ENCODE measurements at regions not wholly inside any gene's neighbourhood (a gene's known extent, or its start where the extent isn't known, plus 50 kb on each side); places are given as distances from the start of the nearest gene placed in this dataset.

DNA sequence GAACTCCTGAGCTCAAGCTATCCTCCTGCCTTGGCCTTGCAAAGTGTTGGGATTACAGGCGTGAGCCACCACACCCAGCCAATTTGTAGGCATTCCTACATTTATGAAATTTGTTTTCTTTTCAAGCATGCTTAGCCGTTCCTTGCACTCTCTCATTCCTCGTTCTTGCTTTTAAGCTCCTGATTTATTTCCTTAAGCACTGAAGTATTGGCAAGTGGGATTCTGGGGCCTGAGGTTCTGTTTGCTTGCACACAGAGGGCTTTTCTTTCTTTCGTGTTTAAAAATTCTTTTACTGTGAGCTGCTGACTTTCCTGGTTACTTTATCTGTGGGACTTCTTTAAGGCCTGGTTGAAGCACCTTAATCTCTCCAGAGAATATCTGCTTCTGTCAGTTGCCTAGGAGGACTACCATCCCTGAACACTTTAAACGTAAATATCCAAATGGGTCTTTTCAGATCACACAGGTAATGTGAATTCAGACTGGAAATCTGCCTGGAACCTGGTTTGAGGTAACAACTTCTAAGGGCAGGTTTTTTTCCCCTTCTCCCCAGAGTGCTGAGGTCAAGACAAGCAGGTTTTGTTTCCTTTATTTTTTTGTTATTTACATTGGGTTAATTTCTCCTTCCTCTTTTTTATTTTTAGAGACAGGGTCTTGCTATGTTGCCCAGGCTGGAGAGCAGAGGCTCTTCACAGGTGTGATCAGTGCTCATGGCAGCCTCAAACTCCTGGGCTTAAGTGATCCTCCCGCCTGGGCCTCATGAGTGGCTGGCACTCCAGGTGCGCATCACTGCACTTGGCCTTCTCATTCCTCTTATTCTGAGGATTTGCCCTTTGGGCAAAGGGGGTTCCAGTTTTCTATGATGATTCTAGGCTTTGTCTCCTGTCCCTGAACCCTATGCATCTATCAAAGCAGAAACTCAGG lies 102.9 kb downstream of the PFKFB3 start:
- no peak for DNase-seq (ENCODE audit: low read depth in 4 of 4, low spot score in 1 of 4)

DNA sequence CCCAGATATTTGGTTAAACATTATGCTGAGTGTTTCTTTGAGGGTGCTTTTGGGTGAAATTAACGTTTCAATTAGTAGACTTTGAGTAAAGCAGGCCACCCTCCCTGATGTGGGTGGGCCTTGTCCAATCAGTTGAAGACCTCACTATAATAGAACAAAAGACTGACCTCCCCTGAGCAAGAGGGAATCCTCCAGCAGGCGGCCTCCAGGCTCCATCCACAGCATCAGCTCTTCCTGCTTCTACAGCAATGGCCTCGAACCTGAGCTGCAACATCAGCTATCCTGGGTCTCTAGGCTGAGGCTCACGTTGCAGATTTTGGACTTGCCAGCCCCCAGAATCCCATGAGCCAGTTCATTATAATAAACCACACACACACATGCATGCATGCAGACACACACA lies 104.2 kb downstream of the PFKFB3 start:
- DNase-seq (ENCODE audit: low read depth in 4 of 4, low spot score in 1 of 4), result no peak

DNA sequence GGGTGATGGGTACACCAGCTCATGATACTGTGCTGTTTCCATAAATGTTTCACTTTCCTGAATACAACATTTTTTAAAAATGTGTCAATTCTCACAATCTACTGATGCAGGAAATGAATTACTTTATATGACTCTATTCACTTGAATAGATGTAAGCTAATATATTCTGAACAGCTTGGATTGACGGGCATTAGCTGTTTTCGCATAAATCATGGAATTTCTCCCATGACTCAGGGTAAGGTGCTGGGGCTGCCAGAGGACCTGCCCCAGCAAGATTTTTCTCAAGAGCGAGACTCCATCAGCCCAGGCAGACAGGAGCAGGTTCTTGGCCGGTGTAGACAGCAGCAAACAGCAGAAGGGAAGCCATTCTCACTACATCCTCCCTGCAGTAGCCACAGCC lies 107.1 kb downstream of the PFKFB3 start:
- DNase-seq (ENCODE audit: low read depth in 4 of 4, low spot score in 1 of 4), result no peak

DNA sequence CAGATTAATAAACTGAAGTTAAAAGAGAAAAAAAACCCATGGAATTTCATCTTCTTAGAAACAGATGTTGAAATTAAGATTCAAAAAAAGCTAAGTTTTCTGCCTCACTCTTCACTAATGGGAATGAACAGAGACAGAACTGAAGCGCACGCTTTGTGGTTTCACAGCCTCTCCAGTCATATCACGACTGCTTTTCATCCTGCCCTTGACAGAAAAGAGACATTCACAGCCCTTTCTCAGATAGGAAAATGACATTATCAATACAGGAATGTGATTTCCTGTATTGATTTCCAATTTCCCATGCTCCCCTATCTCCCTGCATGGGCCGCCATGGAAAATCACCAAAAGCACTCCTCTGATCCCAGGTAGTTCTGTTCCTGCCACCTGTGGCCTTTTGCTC lies 108.2 kb downstream of the PFKFB3 start:
- no peak for DNase-seq (ENCODE audit: low read depth in 4 of 4, low spot score in 1 of 4)

DNA sequence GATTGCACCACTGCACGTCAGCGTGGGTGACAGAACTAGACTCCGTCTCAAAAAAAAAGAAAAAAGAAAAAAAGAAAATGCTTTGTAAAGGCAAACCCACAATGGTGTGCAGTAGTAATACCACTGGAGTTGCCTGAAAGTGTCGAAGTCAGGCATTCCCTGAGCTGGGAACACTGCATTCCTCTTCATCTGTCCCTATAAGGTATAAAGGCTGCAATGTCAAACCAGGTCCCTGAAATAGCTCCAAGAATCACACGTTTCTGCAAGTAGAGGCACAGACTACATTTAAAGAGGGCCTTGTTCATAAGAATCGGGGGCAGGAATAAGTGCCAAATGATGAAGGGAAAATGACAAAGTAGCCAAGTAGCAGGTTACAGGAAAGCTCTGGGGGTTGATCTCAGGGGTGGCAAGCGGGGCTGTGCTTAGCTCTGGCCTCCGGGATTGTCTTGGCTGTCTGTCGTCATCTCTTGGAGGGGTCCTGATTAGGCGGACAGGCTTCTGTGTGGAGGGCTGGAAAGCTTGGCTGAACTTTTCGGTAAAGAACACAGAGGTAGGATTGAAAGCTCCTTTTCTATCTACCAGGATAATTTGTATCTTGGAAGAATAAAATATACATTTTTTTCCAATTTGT lies 109.1 kb downstream of the PFKFB3 start:
- no peak for DNase-seq (ENCODE audit: low read depth in 4 of 4, low spot score in 1 of 4)

DNA sequence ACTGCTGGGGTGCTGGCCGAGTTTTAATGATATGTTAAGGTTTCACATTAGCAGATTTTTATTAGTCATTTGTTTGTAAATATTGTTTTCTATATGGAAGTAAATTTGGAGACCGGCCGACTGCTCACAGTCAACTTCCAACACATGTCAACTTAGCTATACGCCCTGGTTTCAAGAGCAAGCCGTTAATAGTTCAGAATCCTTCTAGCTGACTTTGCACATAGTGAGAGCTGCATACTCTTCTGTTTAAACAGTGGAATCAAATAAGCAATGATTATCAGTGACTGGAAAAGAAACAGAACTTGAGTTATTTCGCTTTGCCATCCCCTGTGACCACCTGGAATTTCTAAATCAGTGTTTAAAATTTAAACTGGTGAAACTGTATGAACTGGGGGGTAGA lies 109.9 kb downstream of the PFKFB3 start:
- DNase-seq (ENCODE audit: low read depth in 4 of 4, low spot score in 1 of 4), result no peak

DNA sequence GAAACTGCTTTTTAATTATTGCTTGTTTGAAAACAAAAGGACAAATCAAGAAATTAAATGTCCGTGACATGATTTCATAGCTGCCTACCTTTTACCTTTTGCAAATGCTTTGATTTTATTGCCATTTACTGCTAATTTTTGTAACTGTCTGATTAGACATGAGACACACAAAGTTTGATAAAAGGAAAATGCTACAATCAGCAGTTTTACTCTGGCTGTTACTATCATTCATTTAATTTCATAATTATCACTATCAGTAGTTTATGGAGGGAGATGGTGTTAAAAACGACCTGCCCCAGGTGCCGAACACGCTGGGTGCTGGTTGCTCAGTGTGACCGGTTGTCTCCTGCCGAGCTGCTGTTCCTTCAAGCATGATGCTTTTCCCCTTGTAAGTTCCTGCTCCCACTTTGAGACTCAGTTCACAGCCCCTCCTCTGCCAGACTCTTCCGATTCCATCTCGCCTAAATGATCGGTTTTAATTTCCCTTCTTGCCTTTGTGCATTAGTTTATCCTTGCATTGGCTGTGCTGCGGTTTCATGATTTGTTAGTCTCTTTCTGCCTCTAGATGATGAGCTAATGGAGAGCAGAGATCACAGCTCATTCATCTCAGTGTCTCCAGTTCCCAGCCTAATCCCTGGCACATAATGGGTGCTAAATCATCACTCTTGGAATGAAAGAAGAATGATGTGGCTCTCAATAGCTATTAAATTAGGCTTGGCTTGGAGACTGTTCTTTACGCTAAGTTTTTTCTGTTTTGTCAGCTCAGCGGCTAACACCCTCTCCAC lies 110.6 kb downstream of the PFKFB3 start:
- no peak for DNase-seq (ENCODE audit: low read depth in 4 of 4, low spot score in 1 of 4)

DNA sequence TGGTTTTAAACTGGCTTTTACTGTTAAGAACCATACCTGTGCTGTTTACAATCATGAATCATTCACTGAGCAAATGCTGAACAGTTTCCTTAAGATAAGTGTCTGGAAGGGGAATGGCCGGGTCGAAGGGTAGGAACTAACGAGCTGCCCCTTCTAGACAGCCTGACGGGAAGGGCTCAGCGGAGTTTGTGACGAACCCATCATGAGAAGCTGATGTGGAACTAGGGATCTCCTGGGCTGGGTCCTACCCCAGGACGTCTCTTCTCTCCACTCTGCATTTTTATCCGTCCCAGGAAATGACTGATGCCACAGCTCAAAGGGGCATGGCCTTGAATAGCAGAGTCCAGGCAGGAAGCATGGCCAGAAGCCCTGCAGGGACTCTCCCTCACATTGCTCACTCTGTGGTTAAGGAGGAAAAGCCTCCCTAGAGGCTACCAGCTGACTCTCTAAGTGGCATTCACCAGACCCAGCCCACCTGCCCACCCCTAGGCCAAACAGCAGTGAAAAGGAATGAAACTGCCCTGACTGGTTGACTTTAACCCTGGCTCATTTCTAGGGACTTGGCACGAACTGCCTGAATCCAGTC lies 112.0 kb downstream of the PFKFB3 start:
- no peak for DNase-seq (ENCODE audit: low read depth in 4 of 4, low spot score in 1 of 4)

DNA sequence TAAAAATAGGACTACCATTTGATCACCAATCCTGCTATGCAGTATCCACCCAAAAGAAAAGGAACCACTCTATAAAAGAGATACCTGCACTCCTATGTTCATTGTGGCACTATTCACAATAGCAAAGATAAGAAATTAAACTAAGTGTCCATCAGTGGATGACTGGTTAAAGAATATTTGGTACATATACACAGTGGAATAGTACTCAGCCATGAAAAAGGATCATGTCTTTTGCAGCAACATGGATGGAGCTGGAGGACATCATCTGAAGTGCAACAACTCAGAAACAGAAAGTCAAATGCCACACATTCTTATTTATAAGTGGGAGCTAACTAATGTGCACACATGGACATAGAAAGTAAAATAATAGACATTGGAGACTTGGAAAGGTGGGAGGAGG lies 116.4 kb downstream of the PFKFB3 start:
- no peak for DNase-seq (ENCODE audit: low read depth in 4 of 4, low spot score in 1 of 4)

DNA sequence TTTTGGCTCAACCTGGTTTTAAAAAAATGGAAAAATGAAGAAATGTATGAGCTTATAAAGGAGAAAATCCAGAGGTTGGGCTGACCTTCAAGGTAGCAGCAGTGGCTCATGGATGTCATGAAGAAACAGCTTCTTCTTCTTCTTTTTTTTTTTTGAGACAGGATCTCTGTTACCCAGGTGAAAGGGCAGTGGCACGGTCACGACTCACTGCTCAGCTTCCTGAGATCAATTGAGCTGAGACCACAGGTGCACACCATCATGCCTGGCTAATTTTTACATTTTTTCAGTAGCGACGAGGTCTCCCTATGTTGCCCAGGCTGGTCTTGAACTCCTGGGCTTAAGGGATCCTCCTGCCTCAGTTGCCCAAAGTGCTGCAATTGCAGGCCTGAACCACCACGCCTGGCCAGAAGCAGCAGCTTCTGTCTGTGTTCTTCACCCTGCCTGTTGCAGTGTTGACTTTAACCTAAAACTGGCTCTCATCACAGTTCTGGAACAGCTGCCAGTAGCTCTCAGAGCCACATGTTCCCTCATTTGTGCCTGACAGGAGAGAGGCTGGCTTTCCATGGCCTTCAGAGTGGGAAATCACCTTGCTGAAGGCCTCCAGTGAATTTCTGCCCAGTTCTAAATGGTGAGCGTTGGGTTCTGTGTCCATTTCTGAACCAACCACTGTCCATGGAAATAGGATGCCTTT lies 117.7 kb downstream of the PFKFB3 start:
- no peak for DNase-seq (ENCODE audit: low read depth in 4 of 4, low spot score in 1 of 4)

DNA sequence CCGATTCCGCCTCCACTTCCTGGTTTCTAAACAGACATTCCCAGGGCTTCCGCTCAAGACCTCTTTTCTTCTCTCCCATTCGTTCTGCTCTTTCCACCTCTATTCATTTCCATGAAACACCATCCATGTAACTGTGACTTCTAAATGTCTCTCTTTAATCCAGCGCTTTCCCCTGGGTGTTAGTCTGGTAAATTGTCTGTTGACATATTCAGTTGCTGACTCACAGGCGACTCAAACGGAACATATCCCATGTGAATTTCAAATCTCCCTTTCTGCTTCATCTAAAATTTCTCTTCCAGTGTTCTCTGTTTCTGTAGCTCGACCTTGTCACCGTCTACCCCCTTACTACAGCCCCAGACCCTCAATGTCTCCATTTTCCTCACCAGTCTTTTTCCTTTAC lies 119.1 kb downstream of the PFKFB3 start:
- DNase-seq (ENCODE audit: low read depth in 4 of 4, low spot score in 1 of 4), result no peak

DNA sequence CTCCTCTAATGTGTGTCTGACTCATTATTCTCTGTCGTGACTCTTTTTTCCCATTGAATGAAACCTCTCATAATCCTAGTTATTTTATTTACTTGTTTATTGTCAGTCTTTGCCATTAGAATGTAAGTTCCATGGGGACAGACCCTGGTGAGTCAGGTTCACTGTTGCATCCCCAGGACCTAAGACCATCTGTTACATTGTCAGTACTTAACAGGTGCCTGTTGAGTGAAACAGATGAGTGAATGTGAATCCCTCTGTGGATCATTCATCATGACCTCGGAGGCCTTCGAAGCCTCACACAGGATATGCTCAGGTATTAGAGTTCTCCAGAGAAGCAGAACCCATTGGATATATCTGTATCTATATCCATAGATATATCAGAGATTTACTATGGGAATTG lies 120.1 kb downstream of the PFKFB3 start:
- no peak for DNase-seq (ENCODE audit: low read depth in 4 of 4, low spot score in 1 of 4)

DNA sequence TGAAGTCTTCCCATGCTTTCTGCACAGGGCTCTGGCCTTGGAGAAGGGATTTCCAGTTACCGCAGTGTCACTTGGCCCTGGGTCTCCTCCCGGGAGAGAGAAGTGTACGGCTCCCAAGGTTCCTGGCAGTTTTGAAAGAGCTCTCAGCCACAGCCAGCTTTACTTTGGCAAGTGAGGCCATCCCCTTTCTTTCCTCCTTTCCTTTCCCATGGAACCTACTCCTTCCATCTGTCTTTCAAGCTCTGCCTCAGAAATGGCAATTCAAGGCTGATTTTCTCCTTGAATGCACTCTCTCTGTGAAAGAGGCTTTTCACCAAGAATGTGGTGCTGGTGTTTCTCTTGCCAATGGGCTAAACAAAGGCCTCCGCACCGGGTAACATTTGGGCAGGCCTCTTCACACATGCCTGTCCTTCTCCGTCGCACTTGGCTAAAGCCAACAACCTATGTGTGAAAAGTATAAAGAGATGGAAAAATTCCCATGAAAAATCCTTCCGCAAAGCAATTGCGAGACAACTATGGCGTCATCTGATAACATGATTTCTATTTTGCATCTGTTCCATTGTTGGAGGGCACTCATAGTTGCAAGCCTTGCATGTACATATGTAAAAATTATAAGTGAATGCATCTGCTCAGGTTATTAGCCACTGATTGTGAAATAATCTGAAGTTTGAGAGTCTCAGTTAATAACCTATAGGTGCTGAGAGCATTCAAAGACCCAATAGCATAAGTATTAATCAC lies 125.4 kb downstream of the PFKFB3 start:
- no peak for DNase-seq (ENCODE audit: low read depth in 4 of 4, low spot score in 1 of 4)

DNA sequence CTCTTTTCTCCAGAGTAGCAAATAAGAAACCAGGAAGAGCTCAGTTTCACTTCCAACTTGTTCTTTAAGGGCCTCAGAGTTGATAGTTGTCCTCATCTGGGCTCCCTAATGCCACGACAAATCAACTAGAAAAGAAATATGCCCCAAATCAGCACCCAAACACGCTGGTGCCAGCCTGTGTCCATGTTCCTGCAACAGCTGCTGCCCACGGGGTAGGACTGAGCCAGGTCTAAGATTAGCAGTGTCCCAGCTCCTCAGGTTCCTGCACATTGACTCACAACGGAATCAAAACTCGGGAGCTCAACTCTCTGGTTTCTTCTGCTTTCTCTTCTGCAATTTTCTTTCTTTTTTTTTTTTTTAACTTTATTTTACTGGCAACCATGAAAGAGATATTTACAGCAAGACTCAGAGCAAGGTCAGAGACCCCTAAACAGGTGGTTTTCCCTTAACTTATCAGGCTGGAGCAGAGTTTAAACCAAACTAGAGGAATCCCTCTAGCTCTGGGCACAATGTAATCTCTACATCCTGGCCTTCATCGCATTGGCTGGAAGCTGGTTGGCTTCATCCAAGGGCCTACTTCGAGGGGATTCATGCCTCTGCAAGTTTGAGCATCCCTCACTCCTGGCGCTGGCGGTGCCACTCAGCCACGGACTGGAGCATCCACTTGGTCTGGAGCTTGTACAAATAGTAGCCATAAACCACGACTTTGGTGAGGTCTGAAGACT lies 126.1 kb downstream of the PFKFB3 start:
- no peak for DNase-seq (ENCODE audit: low read depth in 4 of 4, low spot score in 1 of 4)

DNA sequence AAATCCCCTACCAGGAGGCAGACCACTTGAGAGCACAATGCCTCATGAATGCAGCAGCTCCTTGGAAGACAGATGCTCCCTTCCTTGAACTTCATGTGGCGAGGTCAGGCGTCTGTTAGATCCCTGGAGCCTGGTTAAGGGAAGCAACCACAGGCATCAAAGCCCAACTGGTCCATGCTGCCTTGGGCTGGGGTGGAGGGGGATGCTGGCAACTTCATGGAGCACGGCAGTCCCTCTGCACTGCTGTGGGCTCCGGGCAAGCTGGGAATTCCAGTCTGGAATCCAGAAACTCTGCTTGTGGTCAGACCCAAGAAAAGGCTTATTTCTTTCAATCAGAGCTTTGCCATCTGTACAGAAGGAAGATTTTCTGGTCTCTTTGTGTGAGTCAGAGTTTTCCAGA lies 130.4 kb downstream of the PFKFB3 start:
- DNase-seq (ENCODE audit: low read depth in 4 of 4, low spot score in 1 of 4), result no peak

DNA sequence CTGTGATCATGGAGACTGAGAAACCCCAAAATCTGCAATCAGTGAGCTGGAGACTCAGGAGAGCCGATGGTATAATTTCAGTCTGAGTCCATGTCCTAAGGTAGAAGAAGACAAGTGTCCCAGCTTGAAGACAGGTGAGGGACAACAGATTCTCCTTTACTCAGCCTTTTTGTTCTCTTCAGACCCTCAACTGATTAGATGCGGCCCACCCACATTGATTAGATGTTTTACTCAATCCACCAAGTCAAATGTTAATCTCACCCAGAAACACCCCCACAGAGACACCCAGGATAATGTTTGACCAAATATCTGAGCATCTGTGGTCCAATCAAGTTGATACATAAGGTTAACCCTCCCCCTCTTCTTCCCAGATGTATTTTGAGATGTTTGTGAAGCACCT lies 131.2 kb downstream of the PFKFB3 start:
- no peak for DNase-seq (ENCODE audit: low read depth in 4 of 4, low spot score in 1 of 4)

DNA sequence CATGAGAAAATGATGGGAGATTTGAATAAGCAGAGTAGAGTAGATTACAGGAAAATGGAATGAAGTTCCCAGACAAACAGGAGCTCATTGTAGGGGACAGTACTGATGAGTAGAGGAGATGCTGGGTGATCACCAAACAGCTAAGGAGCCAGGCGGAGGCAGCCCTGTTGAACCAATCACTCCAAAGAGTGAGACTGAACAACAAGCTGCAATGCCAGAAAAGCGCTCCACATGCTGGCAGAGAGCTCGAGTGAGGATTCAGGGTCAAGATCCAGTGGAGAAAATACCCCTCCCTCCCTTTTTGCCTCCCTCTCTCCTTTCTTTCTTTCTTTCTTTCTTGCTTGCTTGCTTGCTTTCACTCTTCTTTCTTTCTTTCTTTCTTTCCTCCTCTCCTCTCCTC lies 133.3 kb downstream of the PFKFB3 start:
- no peak for DNase-seq (ENCODE audit: low read depth in 4 of 4, low spot score in 1 of 4)

DNA sequence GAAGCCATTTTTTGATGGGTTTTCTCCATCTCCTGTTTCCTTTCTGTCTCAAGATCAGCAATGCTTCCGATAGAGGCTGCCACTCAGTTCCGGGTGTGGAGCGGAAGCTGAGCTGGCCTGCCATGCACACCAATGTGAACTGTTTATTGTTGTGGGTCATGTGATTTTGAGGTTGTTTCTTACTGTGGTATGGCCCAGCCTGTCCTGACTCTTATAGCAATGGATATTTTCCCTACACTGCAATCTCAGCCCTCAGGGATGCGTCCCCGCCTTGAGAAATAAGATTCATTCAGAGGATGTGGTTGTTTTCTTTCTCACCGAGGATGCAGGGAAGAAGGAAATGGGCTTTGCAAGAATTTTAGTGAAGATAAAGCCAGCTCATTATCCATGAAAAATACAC lies 134.7 kb downstream of the PFKFB3 start:
- DNase-seq (ENCODE audit: low read depth in 4 of 4, low spot score in 1 of 4), result no peak

DNA sequence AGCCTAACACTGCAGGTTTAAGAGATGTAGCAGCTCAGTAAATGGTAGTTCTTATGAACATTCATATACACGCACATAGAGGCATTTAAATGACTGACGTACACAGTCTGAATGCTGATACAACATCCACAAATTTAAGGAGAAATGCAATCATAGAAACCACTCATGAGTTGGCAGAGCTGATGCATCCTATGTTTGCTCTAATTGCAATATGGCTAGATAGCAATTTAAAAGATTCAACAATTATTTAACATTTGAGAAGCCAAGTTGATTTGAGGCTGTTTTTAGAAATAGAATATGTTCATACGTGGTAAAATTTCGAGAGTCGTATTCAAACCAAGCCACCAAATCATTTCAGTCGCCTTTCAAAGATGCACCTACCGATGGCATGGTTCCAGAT lies 135.6 kb downstream of the PFKFB3 start:
- DNase-seq (ENCODE audit: low read depth in 4 of 4, low spot score in 1 of 4), result no peak

DNA sequence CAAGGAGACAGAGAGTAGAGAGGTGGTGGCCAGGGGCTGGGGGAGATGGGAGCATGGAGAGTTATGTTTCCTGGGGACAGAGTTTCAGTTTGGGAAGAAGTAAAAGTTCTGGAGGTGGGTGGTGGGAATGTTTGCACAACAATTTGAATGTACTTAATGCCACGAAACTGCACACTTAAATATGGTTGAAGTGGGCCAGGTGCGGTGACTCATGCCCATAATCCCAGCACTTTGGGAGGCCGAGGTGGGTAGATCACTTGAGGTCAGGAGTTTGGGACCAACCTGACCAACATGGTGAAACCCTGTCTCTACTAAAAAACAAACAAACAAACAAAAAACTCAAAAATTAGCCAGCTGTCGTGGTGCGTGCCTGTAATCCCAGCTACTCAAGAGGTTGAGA lies 137.2 kb downstream of the PFKFB3 start:
- DNase-seq (ENCODE audit: low read depth in 4 of 4, low spot score in 1 of 4), result no peak

All from stimulated activated CD4-positive, alpha-beta T cell treated with anti-CD3 and anti-CD28 coated beads, Interleukin-1b, Interleukin-23, amount 100 ng/mL, for 24 hours (primary cell).